OCI-LY7 (cell line): ENCODE measurements at regions not wholly inside any gene's neighbourhood (a gene's known extent, or its start where the extent isn't known, plus 50 kb on each side); places are given as distances from the start of the nearest gene placed in this dataset.

Experiments
- EZH2phosphoT487 ChIP-seq: fragments of 200-600 bp; sonication (generic); IDR thresholded peaks from 2 replicates; pipeline ENCODE4 v1.6.1; 2018; ENCODE audit warnings: low read depth, borderline replicate concordance, mild to moderate bottlenecking, mixed run types, antibody characterized with exemption, low read length, moderate library complexity, mixed read lengths
- TF ChIP-seq, protein P1 (sequence below): fragments of 200-600 bp; sonication (generic); conservative IDR thresholded peaks from 2 replicates; pipeline ENCODE4 v1.5.1; 2014; ENCODE audit warnings: mild to moderate bottlenecking, antibody characterized with exemption, low read length, moderate library complexity, mixed read lengths

DNA sequence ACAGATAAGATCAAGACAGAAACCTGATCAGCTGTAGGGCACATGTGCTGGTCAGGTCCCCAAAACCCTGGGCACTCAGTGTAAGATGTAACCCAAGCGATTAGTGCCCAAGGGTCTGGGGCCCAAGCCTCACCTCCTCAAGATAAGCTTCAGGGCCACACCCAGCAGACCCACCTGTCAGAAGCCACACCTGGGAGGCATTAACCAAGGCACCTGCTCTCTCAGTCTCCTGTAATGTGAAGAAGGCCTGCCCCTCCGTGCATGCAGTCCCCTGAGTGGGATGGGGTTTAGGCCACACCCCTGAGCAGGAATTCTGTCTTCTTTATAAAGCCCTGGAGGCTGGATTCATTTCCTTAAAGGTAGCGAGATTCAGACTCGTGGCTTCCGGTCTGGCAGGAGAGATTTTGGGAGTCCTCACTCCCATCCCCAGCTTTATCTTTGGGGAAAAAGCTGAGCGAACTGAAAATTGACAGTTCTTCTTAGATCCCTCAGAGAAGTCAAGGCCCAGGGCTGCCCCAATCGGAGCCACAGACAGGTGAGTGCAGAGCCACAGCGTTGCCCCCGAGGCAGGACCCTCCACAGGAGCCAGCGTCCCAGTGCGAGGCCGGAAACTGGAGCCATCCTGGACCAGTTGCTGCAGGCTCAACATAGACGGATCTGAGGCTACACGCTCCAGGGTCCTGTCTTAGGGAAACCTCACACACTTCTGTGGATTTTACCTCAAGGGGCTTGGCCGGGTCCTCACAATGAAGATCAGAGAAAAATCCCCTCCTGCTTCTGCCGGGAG is 357.6 kb upstream of the IRX4 start:
- TF ChIP-seq, protein P1, sequence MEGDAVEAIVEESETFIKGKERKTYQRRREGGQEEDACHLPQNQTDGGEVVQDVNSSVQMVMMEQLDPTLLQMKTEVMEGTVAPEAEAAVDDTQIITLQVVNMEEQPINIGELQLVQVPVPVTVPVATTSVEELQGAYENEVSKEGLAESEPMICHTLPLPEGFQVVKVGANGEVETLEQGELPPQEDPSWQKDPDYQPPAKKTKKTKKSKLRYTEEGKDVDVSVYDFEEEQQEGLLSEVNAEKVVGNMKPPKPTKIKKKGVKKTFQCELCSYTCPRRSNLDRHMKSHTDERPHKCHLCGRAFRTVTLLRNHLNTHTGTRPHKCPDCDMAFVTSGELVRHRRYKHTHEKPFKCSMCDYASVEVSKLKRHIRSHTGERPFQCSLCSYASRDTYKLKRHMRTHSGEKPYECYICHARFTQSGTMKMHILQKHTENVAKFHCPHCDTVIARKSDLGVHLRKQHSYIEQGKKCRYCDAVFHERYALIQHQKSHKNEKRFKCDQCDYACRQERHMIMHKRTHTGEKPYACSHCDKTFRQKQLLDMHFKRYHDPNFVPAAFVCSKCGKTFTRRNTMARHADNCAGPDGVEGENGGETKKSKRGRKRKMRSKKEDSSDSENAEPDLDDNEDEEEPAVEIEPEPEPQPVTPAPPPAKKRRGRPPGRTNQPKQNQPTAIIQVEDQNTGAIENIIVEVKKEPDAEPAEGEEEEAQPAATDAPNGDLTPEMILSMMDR, result no peak
- TF ChIP-seq EZH2phosphoT487, result no peak
